GM19438 (cell line): ENCODE measurements at regions not wholly inside any gene's neighbourhood (a gene's known extent, or its start where the extent isn't known, plus 50 kb on each side); places are given as distances from the start of the nearest gene placed in this dataset.

Experiments used
- ATAC-seq: cut with Tn5 transposase; IDR thresholded peaks from one replicate; pipeline ENCODE4 v1.9.1; 2021; ENCODE audit warnings: low read depth; ENCODE audit not compliant: unreplicated experiment

DNA sequence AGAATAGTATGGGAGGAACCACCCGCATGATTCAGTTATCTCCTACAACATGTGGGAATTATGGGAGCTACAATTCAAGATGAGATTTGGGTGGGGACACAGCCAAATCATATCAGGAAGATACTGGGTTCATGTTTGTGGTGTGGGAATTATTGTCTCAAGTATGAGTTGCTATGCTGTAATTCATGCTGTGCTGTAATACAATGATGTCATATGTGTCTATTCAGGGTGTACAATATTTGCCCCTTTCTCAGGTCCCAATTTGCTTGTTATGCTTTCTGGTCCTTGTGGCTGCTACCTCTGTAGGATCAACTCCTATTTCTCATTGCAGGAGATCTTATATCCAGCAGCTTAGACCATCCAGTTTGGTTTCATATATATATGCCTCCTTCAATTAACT lies 52.2 kb upstream of the ARHGAP20 start:
- no peak for ATAC-seq

DNA sequence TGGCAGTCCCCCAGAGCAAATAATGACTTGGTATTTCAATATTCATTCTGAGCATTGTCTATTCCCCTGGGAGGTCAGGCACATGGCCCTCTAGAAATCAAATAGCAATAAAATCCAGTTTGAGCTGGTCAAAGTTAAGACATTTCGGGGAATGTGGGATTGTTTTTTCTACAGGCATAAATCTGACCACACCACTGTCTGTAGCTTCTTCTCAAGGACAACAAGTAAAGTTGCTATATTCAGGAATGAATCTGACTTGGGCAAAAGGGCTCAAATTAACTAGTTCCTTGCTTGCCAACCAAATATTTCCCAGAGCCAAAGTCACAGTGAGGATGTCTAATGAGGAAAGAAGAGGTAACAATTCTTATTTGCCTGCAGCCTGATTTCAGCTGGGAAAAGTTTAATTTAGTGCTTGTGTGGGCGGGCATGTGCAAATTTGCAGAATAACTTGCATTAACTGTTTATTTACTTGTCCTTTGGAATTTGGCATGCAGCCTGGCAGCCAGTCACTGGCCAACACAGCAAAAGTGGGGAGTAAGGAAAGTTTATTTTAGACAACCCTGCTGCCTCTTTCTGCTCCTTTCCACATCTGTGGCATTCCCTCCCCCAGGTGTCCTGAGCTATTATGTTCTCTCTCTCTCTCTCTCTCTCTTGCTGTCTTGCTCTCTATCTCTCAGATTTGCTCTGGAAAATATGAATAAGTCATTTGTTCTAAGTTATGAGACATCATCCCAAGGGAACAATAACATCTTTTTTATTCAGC lies 51.2 kb upstream of the ARHGAP20 start:
- no peak for ATAC-seq

DNA sequence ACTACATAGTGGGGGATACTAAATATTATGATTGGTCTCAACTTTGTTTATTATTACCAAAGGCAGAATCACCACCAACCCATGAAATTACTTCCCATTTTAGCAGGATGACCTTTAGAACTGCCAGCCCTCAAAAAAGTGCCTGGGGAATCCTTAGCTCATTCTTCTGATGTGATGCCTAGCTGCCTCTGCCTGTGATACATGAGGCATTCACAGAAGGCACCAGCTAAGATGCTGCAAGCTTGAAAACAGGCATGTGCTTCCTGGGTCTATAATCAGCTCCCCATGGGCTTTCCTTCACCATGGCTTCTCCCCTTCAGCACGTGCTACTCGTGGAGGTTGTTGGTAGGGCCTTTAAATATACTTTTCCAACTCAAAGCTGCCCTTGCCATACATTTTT lies 50.4 kb upstream of the ARHGAP20 start:
- no peak for ATAC-seq
